CD1c-positive myeloid dendritic cell (primary cell): ENCODE measurements at regions not wholly inside any gene's neighbourhood (a gene's known extent, or its start where the extent isn't known, plus 50 kb on each side); places are given as distances from the start of the nearest gene placed in this dataset.
A peak's percentile ranks its signal among the peaks of the same experiment; 100 is the strongest.
"Not testable (repeated sequence)": the region's sequence is repeated elsewhere in the genome, so short reads cannot be mapped to it uniquely, and the experiment has no call there.

Experiments
- DNase-seq: peaks from one replicate; pipeline ENCODE4 v3.0.0-alpha.2; 2016; ENCODE audit errors: extremely low spot score

GRCh38 chr21:30104241-30104640 lies 62.4 kb downstream of the CLDN17 start:
- no peak for DNase-seq

GRCh38 chr21:30102871-30103270 lies 63.7 kb downstream of the CLDN17 start:
- no peak for DNase-seq

GRCh38 chr21:30101967-30102366 lies 64.6 kb downstream of the CLDN17 start:
- no peak for DNase-seq

- DNase-seq = no peak
Observed at GRCh38 chr21:30097791-30098190, 68.8 kb downstream of the CLDN17 start.

- no peak for DNase-seq
Observed at GRCh38 chr21:30083225-30083945, 83.2 kb downstream of the CLDN17 start.

GRCh38 chr21:30081506-30081905 lies 85.1 kb downstream of the CLDN17 start:
- DNase-seq = no peak

- no peak for DNase-seq
Observed at GRCh38 chr21:30072496-30072895, 94.1 kb downstream of the CLDN17 start.

GRCh38 chr21:30058928-30059327 lies 107.7 kb downstream of the CLDN17 start:
- no peak for DNase-seq

GRCh38 chr21:30057108-30057507 lies 109.5 kb downstream of the CLDN17 start:
- DNase-seq = no peak

- no peak for DNase-seq
Observed at GRCh38 chr21:30048570-30048969, 108.8 kb upstream of the GRIK1 start.

GRCh38 chr21:30044447-30045064 lies 104.8 kb upstream of the GRIK1 start:
- peak; percentile 6 for DNase-seq

GRCh38 chr21:30042443-30042842 lies 102.6 kb upstream of the GRIK1 start:
- DNase-seq = no peak

- DNase-seq = no peak
Observed at GRCh38 chr21:30033441-30033840, 93.6 kb upstream of the GRIK1 start.

GRCh38 chr21:30030416-30030815 lies 90.6 kb upstream of the GRIK1 start:
- DNase-seq = no peak

- no peak for DNase-seq
Observed at GRCh38 chr21:30028537-30028936, 88.7 kb upstream of the GRIK1 start.

GRCh38 chr21:30027986-30028385 lies 88.2 kb upstream of the GRIK1 start:
- DNase-seq = no peak

- DNase-seq = not testable (repeated sequence)
Observed at GRCh38 chr21:30023056-30023455, 83.3 kb upstream of the GRIK1 start.

- DNase-seq = no peak
Observed at GRCh38 chr21:30014886-30015285, 75.1 kb upstream of the GRIK1 start.

GRCh38 chr21:29991624-29992023 lies 51.8 kb upstream of the GRIK1 start:
- no peak for DNase-seq

GRCh38 chr21:29989634-29990234 lies 49.9 kb upstream of the GRIK1 start:
- no peak for DNase-seq
